Transverse colon (tissue), 4 donors: ENCODE measurements at regions not wholly inside any gene's neighbourhood (a gene's known extent, or its start where the extent isn't known, plus 50 kb on each side); places are given as distances from the start of the nearest gene placed in this dataset.

Experiments used
- POLR2AphosphoS5 ChIP-seq, 3 donors: sonication (generic); formaldehyde crosslinking; IDR thresholded peaks; one replicate each; pipeline ENCODE4 v1.6.1; 2016; ENCODE audit warnings: antibody characterized with exemption in 3 of 3
- TF ChIP-seq, protein P1 (sequence below), 5 experiments: fragments of 200-600 bp in 3 of 5; fragments of 450-650 bp in 2 of 5; sonication (generic) in 3 of 5; IDR thresholded peaks; 1 replicate in 2 of 5; 2 replicates in 3 of 5; pipeline ENCODE4 v1.5.1; 2016 to 2017; ENCODE audit warnings: antibody characterized with exemption in 5 of 5, inconsistent platforms in 3 of 5, mild to moderate bottlenecking in 2 of 5, moderate library complexity in 1 of 5

DNA sequence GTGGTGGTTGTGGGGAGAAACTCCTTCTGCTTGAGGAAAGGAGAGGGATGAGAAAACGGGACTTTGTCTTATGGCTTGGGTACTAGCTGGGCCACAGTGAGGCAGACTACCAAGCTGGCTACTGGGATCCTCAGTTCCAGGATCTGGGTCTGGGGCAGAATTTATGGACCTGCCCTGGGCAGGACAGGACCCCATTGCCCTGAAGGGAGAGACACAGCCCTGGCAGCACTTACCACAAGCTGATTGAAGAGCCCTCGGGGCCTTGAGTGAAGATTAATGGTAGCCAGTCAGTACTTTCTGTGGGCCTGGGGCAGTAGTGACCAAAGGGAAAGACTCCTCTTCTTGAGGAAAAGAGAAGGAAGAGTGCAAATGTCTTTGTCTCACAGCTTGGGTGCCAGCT, 799.7 kb downstream of the SI start:
- TF ChIP-seq, protein P1, sequence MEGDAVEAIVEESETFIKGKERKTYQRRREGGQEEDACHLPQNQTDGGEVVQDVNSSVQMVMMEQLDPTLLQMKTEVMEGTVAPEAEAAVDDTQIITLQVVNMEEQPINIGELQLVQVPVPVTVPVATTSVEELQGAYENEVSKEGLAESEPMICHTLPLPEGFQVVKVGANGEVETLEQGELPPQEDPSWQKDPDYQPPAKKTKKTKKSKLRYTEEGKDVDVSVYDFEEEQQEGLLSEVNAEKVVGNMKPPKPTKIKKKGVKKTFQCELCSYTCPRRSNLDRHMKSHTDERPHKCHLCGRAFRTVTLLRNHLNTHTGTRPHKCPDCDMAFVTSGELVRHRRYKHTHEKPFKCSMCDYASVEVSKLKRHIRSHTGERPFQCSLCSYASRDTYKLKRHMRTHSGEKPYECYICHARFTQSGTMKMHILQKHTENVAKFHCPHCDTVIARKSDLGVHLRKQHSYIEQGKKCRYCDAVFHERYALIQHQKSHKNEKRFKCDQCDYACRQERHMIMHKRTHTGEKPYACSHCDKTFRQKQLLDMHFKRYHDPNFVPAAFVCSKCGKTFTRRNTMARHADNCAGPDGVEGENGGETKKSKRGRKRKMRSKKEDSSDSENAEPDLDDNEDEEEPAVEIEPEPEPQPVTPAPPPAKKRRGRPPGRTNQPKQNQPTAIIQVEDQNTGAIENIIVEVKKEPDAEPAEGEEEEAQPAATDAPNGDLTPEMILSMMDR (IDR thresholded peaks at IDR 0.05): no peak
- TF ChIP-seq POLR2AphosphoS5 (IDR thresholded peaks at IDR 0.05): no peak
